CD14-positive monocyte (primary cell): ENCODE measurements at regions not wholly inside any gene's neighbourhood (a gene's known extent, or its start where the extent isn't known, plus 50 kb on each side); places are given as distances from the start of the nearest gene placed in this dataset.

Experiments
- DNase-seq, 3 donors: peaks; one replicate each; pipeline ENCODE4 v3.0.0-alpha.2; 2011 to 2022
- H2AFZ ChIP-seq: 2 replicates; pipeline ENCODE4 v1.6.0; 2012; ENCODE audit warnings: mild to moderate bottlenecking, low read depth, low read length, inconsistent platforms; ENCODE audit not compliant: insufficient read depth, poor library complexity, severe bottlenecking
- H3K27ac ChIP-seq, 2 donors: 1 replicate in 1 of 2; 2 replicates in 1 of 2; pipeline ENCODE4 v1.5.1; 2012 to 2013; ENCODE audit warnings: low read length in 2 of 2, control low read depth in 1 of 2, inconsistent platforms in 1 of 2, low read depth in 1 of 2, mild to moderate bottlenecking in 1 of 2
- H3K27me3 ChIP-seq, 2 donors: one replicate each; pipeline versions ENCODE4 v1.6.0 to v1.6.1; 2011 to 2013; ENCODE audit warnings: low read length in 2 of 2; ENCODE audit not compliant: control insufficient read depth in 2 of 2, insufficient read depth in 2 of 2
- H3K36me3 ChIP-seq, 2 donors: replicated peaks in 1 of 2; 1 replicate in 1 of 2; 2 replicates in 1 of 2; pipeline versions ENCODE4 v1.5.1 to v1.6.1; 2012 to 2013; ENCODE audit warnings: low read length in 2 of 2, control low read depth in 1 of 2, inconsistent platforms in 1 of 2, mild to moderate bottlenecking in 1 of 2; ENCODE audit not compliant: insufficient read depth in 2 of 2, control insufficient read depth in 1 of 2
- H3K4me1 ChIP-seq, 2 donors: 1 replicate in 1 of 2; 2 replicates in 1 of 2; pipeline versions ENCODE4 v1.5.1 to v1.6.1; 2012 to 2013; ENCODE audit warnings: low read length in 2 of 2, control low read depth in 1 of 2, inconsistent platforms in 1 of 2, mild to moderate bottlenecking in 1 of 2, moderate library complexity in 1 of 2; ENCODE audit not compliant: insufficient read depth in 2 of 2, control insufficient read depth in 1 of 2
- H3K4me2 ChIP-seq: replicated peaks from 2 replicates; pipeline ENCODE3; 2012; ENCODE audit warnings: low read length, moderate library complexity, mild to moderate bottlenecking; ENCODE audit not compliant: poor library complexity, severe bottlenecking; ENCODE audit errors: extremely low read depth
- H3K4me3 ChIP-seq, 3 experiments: fragments of 200-600 bp in 1 of 3; sonication (generic) in 1 of 3; replicated peaks in 1 of 3; 1 replicate in 2 of 3; 2 replicates in 1 of 3; pipeline ENCODE4 v1.5.1; 2011 to 2013; ENCODE audit warnings: low read length in 3 of 3, mild to moderate bottlenecking in 3 of 3, control low read depth in 2 of 3, low read depth in 2 of 3, inconsistent platforms in 1 of 3, moderate library complexity in 1 of 3
- H3K79me2 ChIP-seq: 2 replicates; pipeline ENCODE4 v1.6.0; 2012; ENCODE audit warnings: mild to moderate bottlenecking, control low read depth, inconsistent platforms, low read length, moderate library complexity; ENCODE audit not compliant: insufficient read depth
- H3K9ac ChIP-seq: 2 replicates; pipeline ENCODE4 v1.6.0; 2017; ENCODE audit warnings: low read length, mild to moderate bottlenecking; ENCODE audit not compliant: insufficient read depth, poor library complexity, severe bottlenecking
- H3K9me3 ChIP-seq, 2 donors: replicated peaks in 1 of 2; 1 replicate in 1 of 2; 2 replicates in 1 of 2; pipeline versions ENCODE4 v1.5.1 to v1.6.1; 2012 to 2013; ENCODE audit warnings: low read length in 2 of 2, control low read depth in 1 of 2; ENCODE audit not compliant: control insufficient read depth in 1 of 2, insufficient read depth in 1 of 2
- H4K20me1 ChIP-seq: 2 replicates; pipeline ENCODE4 v1.6.0; 2012; ENCODE audit warnings: mild to moderate bottlenecking, low read length, control low read depth, moderate library complexity; ENCODE audit not compliant: insufficient read depth
- H3K27ac Mint-ChIP-seq, 7 donors: one replicate each; pipeline ENCODE4 v1.8.0; 2020; ENCODE audit warnings: mild to moderate bottlenecking in 7 of 7, mixed read lengths in 7 of 7, moderate library complexity in 6 of 7, inconsistent platforms in 2 of 7
- H3K27me3 Mint-ChIP-seq, 3 donors: one replicate each; pipeline ENCODE4 v1.8.0; 2021 to 2022; ENCODE audit warnings: low read depth in 3 of 3, mild to moderate bottlenecking in 3 of 3, mixed read lengths in 3 of 3, moderate library complexity in 3 of 3, inconsistent platforms in 1 of 3
- H3K36me3 Mint-ChIP-seq, 2 donors: one replicate each; pipeline ENCODE4 v1.8.0; 2020; ENCODE audit warnings: mixed read lengths in 2 of 2, inconsistent platforms in 1 of 2, mild to moderate bottlenecking in 1 of 2
- H3K4me1 Mint-ChIP-seq: one replicate; pipeline ENCODE4 v1.8.0; 2020; ENCODE audit warnings: mild to moderate bottlenecking, mixed read lengths
- H3K4me3 Mint-ChIP-seq, 2 donors: one replicate each; pipeline ENCODE4 v1.8.0; 2020; ENCODE audit warnings: mild to moderate bottlenecking in 2 of 2, mixed read lengths in 2 of 2, moderate library complexity in 1 of 2
- H3K9me3 Mint-ChIP-seq, 7 donors: one replicate each; pipeline ENCODE4 v1.8.0; 2020 to 2022; ENCODE audit warnings: mixed read lengths in 7 of 7, mild to moderate bottlenecking in 6 of 7, moderate library complexity in 6 of 7, inconsistent platforms in 2 of 7
- CTCF ChIP-seq: fragments of 200-600 bp; IDR thresholded peaks from one replicate; pipeline ENCODE4 v1.8.0; 2022; ENCODE audit warnings: antibody characterized with exemption, mild to moderate bottlenecking
- WGBS: methylation state at CpG from one replicate; pipeline ENCODE4 v1.1.5; 2013; ENCODE audit warnings: missing lambda C conversion rate; ENCODE audit not compliant: insufficient coverage; 5-methylcytosine and 5-hydroxymethylcytosine counted together
- intact Hi-C, 2 donors: fragments of 100-400 bp; cut with micrococcal nuclease; formaldehyde crosslinking; loops; one replicate each; pipeline versions ENCODE4 v1.15.0 to v1.15.1; 2023

- DNase-seq = no peak
- H4K20me1 ChIP-seq = no peaks in the 10 kb centered on the region
- peaks cover 3 to 18% (median 11%) of the 10 kb centered on the region in 7 donors for H3K9me3 Mint-ChIP-seq
- H2AFZ ChIP-seq = no peak overlapping the region
- H3K36me3 ChIP-seq = no peaks in the 10 kb centered on the region
- H3K79me2 ChIP-seq = no peaks in the 10 kb centered on the region
- no peak overlapping the region for H3K4me3 Mint-ChIP-seq
- WGBS = no CpG with 5 or more reads among the region's 5 CpGs
- intact Hi-C loops = no loop called here
- peaks cover 2 to 3% (median 2%) of the 10 kb centered on the region in 3 donors for H3K27me3 Mint-ChIP-seq
- no peaks in the 10 kb centered on the region for H3K27me3 ChIP-seq
- no peaks in the 10 kb centered on the region for H3K4me1 Mint-ChIP-seq
- H3K4me2 ChIP-seq = no peak overlapping the region
- no peak overlapping the region for H3K27ac ChIP-seq
- peaks cover 0 to 12% of the 10 kb centered on the region in 2 donors for H3K9me3 ChIP-seq
- H3K9ac ChIP-seq = no peak overlapping the region
- no peaks in the 10 kb centered on the region for H3K4me1 ChIP-seq
- no peak overlapping the region for H3K4me3 ChIP-seq
- H3K27ac Mint-ChIP-seq = no peak overlapping the region
- H3K36me3 Mint-ChIP-seq = no peaks in the 10 kb centered on the region
- no peak for TF ChIP-seq CTCF
Observed at GRCh38 chr13:106172176-106172905, 363.1 kb downstream of the EFNB2 start.

- H3K27ac ChIP-seq = no peak overlapping the region
- WGBS = 92% methylated on average over 2 of the region's 3 CpGs
- no peaks in the 10 kb centered on the region for H3K79me2 ChIP-seq
Observed at GRCh38 chr13:106163426-106163825, 372.0 kb downstream of the EFNB2 start.

More at GRCh38 chr13:106163426-106163825, 372.0 kb downstream of the EFNB2 start:
- Histone ChIP-seq H3K27me3 (no peaks in the 10 kb centered on the region), H4K20me1 (no peaks in the 10 kb centered on the region), H3K36me3 (no peaks in the 10 kb centered on the region), H3K4me1 (no peaks in the 10 kb centered on the region), H3K4me2 (no peak overlapping the region), H3K4me3 (no peak overlapping the region), H3K9ac (no peak overlapping the region), H3K9me3 (peaks cover 0 to 12% of the 10 kb centered on the region in 2 donors), H2AFZ (no peak overlapping the region)
- Mint-ChIP-seq H3K27ac (no peak overlapping the region), H3K4me3 (no peak overlapping the region), H3K9me3 (peaks cover 8 to 19% (median 11%) of the 10 kb centered on the region in 7 donors), H3K4me1 (no peaks in the 10 kb centered on the region), H3K36me3 (no peaks in the 10 kb centered on the region), H3K27me3 (peaks cover 0 to 2% (median 0%) of the 10 kb centered on the region in 3 donors)
- no peak for DNase-seq
- intact Hi-C loops = no loop called here
- TF ChIP-seq CTCF = no peak
